ENCODE measurements at regions not wholly inside any gene's neighbourhood (a gene's known extent, or its start where the extent isn't known, plus 50 kb on each side); places are given as distances from the start of the nearest gene placed in this dataset.

DNA sequence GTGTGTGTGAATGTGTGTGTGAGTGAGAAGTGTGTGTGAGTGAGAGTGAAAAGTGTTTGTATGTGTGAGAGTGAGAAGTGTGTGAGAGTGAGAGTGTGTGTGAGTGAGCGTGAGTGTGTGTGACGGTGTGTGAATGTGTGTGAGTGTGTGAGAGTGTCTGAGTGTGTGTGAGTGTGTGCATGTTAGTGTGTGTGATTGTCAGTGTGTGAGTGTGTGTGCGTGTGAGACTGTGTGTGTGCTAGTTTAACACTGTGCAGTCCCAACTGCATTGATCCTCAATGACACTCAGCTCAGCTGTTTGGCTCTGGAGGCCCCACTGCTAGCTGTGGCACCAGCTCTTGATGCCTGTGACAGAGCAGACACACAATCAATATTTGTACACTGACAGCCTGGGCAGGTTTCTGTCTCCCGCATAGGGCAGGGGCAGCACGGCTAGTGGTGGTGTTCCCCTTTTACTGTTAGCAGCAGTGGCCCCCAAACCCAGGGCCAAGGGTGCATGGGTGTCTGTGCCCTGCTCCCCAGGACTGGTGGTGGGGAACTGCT, 135.0 kb downstream of the INHBB start:
- DNase-seq, result no peak

DNA sequence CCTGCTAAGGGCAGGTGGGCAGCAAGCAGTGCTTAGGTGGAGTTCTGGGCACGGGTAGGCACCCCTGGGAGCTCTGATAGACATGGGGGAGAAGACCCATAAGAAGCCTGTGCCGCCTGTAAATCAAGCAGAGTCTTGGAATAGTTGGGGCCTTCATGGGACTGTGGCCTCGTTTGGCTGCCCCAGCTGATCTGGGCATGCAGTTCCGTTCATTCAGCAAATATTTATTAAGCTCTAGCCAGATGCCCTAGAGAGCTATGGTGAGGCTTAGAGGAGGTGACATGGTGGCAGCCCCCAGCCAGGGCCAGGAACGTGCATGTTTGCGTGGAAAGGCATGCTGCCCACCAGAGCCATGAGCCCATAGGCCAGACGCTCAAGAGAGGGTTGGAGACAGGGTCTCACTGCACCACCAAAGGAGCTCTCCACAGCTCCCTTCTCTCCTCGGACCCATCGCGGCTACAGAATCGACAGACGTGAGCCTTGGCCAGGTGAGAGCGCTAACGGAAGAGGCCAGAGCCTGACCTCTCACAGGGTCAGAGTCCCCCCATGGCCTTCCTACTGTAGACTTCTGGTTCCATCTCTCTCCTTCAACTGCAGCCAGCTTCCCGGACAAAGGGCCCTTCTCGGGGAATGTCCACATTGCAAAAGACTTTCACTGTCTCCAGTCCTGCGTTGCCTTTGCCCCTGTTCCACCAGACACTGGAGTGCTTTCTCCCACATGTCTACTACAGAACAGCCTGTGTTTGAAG, 135.7 kb downstream of the INHBB start:
- no peak for DNase-seq

DNA sequence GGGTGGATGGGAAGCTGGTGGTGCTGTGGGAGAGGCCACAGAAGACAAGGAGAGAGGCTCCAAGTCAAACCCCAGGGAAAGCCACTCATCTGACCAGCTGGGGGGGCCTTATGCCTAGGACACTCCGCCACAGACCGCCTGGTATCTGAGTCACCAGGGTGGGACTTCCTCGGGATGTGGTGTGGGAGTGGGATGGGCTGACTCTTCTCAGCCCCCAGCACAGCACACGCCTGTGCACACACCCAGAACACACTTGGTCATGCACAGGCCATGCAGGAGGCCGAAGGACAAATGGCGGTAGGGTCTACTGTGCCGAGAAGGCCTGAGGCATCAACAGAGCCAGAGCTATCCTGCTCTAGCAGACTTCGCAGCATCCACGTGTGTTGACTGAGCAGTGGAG, 136.4 kb downstream of the INHBB start:
- no peak for DNase-seq

DNA sequence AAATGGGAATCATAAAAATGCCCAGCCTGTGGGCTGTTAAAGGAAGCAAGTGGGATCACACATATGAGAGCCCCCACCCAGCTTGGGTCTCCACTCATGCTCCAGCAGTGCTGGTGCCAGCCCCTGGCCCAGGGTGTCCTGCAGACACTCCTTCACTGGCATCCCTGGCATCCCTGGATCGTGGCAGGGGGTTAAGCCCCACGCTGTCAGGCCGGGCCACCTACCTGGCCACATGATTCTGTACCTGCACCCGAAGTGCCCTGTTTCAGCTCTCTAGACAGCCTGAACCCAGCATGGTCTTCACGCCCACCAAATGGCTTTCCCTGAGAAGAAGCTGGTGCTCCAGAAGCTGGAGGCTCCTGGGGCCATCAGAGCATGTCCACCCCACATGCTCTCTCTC, 137.4 kb downstream of the INHBB start:
- DNase-seq, result no peak

DNA sequence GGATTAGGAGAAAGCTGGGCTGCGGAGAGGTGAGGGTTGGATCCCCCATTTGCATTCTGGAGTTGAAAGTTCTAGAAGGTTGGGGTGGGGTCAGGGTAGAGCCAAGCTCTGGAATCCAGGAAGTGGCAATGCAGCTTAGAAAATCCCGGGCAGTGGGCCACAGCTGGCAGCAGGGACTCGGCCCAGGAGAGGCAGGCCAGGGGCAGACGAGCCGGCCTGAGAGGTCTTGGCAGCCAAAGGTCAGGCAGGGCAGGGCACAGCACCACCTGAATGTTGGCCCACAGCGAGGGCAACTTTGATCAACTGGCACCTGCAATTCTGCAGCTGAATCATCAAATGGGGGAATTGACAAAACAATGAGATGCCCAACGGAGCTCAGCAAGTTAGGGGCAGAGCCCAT, 139.2 kb downstream of the INHBB start:
- DNase-seq, result no peak

DNA sequence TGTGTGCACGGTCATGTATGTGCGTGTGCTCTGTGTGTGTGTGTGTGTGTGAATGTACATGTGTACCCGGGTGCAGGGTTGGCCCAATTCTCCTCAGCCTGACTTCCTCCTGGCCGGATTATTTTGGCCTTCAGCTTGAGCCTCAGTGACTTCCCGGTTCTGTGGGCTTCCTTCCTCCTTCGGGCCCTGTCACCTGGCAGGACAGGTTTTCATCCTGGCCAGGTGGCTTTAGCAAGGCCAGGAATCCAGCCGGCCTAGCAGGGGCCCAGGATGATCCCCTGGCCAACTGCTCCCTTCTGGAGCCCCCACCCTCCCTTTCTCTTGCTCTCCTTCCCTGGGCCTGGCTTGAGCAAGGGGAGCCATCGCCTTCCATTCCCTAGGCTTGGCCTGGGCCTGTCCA, 140.5 kb downstream of the INHBB start:
- no peak for DNase-seq

DNA sequence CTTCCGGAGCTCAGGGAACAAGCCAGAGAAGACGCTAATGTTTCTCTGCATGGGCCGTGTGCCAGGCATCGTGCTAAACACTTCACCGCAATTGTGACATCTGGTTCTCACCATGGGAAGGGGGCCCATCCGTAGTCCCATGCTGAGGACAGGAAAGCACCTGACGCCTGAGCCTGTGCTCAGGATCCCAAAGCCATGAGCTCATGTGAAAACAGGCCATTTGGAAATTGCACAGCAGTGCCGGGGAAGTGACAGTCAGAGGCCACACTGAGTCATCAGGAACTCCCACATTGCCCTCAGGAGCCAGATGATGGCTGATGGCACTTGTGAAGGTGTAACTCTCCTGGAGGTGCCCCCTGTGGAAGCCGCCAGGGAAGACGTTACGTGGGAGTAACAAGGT, 141.0 kb downstream of the INHBB start:
- DNase-seq, result no peak

DNA sequence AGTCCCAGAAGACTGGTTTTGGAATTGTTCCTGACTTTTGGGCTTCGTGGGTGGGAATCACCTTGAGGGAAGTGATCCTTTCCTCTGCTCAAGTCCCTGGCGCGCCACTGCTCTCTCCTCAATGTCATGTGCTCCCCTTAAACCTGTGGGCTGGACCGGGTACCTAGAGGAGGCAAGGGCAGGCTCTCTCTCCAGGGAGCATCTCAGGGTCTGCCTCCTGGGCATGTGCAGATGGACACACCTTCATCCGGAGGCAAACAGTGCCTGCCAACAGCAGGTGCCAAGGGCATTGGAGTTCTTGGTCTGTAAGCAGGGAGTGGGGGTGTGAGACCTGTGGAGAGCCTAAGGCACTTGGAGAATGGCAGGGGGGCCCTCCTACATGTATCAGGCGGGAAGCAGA, 142.6 kb downstream of the INHBB start:
- DNase-seq, result no peak

DNA sequence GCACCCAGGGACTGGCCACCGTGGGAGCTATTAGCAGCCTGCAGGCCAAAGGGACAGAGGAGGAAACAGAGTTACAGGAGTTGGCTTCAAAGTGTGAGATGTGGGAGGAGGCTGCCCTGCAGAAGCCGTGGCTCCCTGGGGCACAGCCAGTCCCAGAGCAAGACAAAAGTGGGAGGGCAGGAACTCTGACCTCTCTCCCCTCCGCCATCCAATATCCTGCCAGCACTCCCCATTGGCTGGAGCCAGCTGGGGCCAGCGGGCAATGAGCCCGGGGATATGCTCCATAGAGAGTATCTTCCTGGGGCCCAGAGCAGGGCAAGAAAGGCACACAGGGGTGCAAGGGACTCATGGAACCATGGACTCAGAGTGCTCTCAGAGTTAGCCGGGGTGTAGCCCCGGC, 143.1 kb downstream of the INHBB start:
- DNase-seq, result no peak

DNA sequence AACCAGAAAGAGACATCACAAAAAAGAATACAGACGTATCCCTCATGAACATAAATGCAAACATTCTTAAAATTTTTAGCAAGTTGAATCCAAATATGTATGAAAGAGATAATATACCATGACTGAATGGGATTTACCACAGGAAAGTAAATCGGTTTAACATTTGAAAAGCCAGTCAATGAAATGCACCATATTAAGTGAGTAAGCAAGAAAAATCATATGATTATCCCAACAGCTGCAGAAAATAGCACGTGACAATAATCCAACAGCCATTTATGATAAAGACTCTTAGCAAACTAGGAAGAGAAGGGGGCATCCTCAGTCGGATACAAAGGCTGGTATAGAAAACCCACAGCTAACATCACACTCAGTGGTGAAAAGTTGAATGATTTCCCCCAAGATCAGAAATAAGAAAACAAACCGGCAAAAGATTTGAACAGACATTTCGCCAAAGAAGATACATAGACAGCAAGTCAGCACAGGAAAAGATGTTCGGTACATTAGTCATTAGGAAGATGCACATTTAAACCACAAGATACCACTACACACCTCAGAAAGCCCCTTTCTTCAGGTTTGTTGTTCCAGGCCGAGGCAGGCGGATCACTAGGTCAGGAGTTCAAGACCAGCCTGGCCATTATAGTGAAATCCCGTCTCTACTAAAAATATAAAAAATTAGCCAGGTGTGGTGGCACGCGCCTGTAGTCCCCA, 144.3 kb downstream of the INHBB start:
- no peak for DNase-seq

DNA sequence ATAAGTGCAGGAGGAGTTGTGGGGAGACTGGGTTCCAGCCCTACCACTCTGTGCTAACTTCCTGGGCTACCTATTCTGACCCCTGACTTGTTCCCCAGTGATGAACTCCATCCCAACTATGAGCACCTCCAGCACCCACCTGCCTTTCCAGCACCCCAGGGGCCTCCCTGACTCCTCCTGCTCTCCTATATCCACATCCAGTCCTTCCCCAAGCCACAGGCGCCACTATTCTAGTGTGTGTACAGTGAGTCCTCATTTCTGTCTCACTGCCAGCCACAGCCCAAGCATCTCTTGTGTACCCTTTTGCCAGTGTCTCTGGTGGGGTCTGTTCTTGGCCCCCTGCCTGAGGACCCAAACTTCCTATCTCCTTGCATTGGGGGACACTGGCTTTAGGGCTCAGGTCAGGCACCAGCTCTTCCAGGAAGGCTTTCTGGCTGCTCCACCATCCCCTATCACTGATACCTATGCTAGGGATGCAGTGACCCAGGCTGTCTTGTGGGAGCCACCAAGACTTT, 145.2 kb downstream of the INHBB start:
- DNase-seq, result no peak

DNA sequence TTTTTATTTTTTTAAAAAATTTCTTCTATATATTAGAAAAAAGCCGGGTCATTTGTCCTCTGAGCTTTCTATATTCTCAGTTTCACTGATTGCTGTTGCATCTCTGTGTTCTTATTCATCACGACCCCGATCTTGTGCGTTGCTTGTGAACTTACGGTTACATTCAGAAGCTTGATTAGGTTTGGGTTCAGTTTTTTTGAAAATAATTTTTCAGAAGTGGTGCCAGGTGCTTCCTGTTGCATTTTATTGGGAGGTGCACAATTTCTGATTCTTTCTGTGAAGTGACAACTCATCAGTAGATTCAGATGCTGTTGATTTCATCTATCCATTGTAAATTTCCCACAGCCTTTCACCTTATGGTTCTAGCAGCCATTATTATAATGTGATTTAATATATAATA, 147.3 kb downstream of the INHBB start:
- DNase-seq, result no peak

DNA sequence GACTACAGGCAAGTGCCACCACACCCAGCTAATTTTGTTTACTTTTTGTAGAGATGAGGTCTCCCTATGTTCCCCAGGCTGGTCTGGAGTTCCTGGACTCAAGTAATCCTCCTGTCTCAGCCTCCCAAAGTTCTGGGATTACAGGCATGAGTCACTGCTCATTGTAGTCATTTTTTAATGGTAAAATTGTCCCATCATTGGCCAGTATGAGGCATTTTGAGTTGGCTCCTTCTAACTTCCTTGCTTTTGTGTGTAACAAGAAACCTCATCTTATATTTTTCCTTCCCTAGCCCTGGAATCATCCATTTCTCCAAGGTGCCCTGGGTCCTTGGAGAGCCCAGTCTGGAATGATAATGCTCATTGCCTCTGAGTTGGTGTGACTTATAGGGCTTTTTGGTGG, 148.5 kb downstream of the INHBB start:
- no peak for DNase-seq

DNA sequence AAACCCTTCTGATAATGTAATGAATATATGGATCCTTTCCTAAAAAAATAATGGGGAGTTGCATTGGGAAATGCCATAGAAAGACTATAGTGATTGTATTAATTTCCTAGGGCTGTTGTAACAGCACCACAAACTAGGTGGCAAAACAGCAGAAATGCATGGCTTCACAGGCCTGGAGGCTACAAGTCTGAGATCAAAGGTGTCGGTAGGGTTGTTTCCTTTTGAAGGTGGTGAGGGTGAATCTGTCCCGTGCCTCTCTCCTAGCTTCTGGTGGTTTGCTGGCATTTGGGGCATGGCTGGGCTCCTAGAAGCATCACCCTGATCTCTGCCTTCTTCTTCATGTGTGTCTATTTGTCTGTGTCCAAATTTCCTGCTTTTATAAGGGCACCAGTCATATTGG, 149.7 kb downstream of the INHBB start:
- no peak for DNase-seq

DNA sequence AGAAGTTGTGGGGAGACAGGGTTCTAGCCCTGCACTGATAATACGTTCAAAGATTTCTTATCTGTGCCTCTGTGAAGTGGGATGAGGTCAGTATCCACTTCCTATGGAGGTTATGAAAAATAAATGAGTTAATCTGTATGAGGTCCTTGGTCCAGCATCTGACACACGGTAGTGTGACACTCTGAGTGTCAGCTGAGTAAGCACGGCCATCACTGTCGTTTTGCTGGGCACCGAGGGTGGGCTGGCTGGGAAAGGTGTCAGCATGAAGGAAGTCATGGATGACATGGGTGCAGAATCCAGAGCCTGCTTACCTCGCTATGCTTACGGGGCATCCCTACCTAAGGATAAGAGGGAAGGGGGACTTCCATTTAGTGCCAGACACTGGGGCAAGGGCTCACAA, 150.3 kb downstream of the INHBB start:
- no peak for DNase-seq

DNA sequence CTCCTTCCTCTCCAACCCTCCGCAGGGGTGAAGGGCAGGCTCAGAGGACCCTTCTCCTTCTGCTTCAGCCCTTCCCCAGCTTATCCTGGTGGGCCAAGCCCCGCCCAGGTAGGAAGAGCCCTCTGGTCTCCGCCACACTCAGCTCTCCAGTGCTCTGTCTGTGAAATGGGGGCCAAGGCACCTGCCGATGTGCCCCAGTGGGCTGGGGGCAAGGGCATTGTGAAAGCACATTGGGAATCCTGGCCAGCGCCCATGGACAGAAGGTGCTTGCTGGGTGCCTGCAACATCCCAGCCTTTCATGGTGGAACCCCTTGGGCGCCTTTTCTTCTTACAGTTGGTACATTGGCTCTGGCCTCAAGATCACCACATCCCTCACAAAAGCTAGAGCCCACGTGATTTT, 150.8 kb downstream of the INHBB start:
- no peak for DNase-seq

DNA sequence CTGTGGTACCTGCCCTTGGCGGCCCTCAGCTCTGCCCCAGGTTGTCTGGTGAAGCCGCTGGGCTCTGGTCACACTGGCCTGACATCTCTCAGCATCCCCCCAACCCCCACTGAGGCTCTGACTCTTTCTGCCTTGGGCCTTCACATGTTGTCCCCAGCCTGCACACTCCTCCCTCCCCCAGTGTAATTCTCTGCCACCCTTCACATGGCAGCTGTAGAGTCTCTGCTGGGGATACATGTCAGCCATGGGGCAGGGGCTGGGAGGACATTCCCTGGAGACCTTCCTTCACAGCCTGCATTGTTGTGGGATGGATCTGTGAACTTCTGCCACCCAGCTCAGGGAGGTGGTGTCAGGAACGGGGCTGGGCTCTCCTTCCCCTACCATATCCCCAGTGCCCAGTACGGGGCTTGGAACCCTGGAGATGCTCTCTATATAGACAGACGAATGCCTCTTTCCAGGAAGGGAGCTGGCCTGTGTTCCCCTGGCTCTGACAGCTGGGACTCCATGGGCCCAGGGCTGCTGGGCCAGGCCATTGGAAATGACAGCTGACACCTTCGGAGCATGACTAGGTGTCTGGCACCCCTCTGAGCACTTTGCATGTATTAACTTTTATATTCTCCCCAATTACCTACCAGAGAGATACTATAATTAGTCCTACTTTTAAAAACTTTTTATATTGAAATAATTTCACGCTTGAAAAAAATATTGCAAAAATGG, 151.5 kb downstream of the INHBB start:
- no peak for DNase-seq

DNA sequence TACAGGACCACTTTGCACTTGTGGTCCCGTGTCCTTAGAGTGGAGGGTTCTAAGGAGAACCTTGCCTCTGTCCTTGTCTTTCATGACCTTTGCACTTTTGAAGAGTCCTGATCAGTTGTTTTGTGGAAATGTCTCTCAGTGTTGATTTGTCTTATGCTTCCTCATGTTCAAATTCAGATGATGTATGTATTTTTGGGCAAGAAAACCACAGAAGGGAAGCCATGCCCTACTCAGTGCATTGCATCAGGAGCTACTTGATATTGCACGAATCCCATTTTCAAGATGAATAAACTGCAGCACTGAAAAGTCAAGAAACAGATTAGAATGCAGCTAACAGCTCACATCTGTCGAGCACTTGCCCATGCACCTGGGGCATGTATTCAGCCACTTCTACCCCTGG, 152.2 kb downstream of the INHBB start:
- no peak for DNase-seq

DNA sequence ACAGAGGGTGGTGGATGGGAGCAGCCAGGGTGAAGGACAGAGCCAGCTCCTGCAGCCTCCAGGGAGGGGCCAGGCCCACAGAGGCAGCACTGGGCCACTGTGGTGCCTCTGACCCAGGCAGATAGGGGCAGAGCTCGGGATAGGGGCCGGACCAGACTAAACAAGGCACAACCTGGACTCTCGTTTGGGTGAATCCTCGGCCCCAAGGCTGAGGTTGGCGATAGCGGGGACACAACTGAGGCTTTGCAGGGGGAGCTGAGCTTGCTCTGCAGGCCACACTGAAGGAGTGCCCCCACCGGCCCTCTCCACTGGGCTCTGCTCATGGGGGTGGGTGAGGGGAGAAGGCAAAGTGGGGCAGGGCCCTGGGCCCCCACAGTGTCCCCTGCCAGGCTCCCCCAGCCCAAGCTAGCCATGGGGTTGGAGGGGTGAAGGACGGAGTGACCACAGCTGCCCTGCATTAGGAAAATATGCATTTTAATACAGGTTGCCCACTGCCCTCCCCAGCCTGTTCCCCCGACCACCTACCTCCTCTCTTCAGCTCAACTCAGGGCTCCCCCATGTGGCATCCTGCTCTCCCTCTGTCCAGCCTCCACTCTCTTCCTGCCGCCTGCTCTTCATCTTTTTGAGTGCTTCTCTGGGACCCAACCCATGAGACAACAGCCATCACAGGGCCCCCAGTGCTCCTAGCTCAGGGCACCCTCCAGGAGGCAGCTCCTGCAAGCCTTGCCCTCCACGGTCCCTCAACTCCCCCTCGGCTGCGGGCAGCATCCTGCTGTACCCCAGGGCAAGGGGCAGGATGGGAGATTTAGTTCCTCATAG, 152.8 kb downstream of the INHBB start:
- no peak for DNase-seq

DNA sequence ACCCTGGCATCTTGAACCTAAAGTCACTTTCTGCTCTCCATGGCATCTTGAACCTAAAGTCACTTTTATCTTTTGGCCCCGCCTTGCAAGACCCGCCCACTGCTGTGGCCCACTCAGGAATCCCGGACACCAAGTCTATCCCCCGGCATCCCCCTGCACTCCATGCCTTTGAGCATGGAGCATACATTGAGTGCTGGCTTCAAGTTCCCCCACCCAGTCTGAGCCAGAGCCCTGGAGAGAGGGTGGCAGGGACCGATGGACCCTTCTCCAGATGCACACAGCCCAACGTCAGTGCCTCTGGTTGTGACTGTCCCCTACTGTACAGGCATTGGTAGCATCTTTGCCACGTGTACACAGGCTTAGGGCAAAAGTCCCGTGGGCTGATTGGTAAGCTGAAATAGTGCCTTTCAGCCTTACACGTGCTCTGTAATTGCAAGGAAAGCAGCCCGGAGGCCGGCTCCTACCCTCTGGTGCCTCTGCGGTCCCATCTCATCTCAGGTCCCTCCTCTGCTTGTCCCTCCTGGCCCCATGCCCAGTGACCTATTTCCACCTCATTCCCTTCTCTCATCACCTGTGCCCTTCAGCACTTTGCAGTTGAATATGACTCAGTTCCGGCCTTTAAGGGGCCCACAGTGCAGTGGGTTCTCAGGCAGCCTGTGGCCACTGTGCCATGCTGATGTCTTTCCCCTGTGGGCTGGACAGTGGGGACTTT, 154.0 kb downstream of the INHBB start:
- no peak for DNase-seq

DNA sequence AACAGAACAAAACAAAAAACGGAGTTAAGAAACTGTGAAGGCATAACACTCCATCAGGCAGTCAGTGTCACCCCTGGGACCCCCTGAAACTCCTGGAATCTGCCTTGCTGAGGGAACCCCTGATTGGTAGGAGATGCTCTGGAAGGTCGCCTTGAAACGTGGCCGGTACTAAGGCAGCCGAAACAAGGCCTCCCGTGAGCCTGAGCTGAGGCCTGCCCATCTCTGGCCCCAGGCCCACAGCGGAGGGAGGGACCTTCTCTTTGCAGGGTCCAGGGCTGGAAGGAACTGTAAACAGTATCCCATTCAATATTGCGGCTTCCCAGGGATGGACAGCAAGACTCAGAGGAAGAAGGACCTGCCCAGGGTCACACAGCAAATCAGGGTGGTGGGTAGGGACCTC, 155.7 kb downstream of the INHBB start:
- DNase-seq, result no peak

DNA sequence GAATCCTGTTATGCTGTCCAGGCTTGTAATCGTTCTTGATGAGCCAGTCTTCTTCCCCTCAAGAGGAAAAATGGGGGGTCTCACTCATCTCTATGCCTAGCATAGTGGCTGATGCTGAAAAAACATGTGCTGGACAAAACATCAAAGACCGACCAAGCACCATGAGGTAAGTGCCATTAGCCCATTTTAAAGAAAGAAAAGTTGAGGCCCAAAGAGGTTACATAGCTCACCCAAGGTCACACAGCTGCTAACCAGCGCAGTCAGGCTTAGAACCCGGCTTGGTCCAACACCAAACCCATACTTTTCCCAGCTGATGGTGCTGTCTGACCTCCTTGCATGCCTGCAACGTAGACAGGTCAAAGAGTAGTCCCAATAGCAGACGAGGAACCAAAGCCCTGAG, 156.4 kb downstream of the INHBB start:
- DNase-seq, result no peak
